Skeletal muscle cell (primary cell): ENCODE measurements at regions not wholly inside any gene's neighbourhood (a gene's known extent, or its start where the extent isn't known, plus 50 kb on each side); places are given as distances from the start of the nearest gene placed in this dataset.
"Not testable (repeated sequence)": the region's sequence is repeated elsewhere in the genome, so short reads cannot be mapped to it uniquely, and the experiment has no call there.

Experiments
- DNase-seq: peaks from one replicate; pipeline ENCODE4 v3.0.0-alpha.2; 2010; ENCODE audit warnings: low read depth
- H3K4me3 ChIP-seq: 2 replicates; pipeline ENCODE4 v1.5.1; 2011; ENCODE audit warnings: low read depth, mild to moderate bottlenecking, control low read depth, low read length, moderate library complexity

DNA sequence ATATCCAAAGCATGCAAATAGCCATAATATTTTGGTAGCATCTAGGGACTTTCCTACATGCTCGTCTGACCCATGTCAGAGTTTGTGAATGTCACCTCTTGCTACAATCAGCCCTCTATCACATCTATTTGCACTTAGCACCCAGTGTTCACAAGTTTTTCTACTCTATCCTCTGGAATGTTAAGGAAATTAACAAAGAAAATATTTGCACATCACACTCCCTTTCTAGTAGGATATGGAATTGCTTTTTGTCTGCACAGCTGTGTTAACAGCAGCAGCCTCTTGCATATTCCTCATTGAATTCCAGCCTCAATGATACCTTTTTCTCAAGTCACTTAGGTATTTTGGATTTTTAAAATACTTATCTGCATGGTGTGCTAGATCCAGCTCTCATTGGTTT is 403.1 kb upstream of the SEMA3C start:
- no peak overlapping the region for H3K4me3 ChIP-seq
- DNase-seq: no peak

- no peak overlapping the region for H3K4me3 ChIP-seq
- no peak for DNase-seq
Measured at GRCh38 chr7:81317741-81318140, 398.9 kb upstream of the SEMA3C start.

- no peak overlapping the region for H3K4me3 ChIP-seq
- DNase-seq: peak; percentile 33
Measured at GRCh38 chr7:81308643-81309322, 389.9 kb upstream of the SEMA3C start.

DNA sequence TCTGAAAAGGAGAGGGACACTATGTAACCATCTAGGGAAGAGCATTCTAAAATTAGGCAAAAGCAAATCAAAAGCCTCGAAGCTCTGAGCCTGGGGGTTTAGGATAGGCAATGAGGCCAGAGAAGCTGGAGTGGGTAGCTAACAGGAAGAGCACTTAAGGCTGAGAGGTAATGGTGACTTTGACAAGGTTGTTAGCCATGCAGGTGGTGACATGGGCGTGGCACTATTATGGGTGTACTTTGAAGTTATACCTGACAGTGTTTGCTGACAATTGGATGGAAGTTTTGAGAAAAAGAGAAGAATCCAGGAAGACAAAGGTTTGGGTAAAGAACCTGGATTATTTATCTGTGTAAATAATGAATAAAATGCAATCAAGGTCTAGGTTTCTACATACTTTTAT is 383.0 kb upstream of the SEMA3C start:
- DNase-seq: no peak
- H3K4me3 ChIP-seq: no peak overlapping the region

GRCh38 chr7:81300753-81301152 is 381.9 kb upstream of the SEMA3C start:
- no peak overlapping the region for H3K4me3 ChIP-seq
- no peak for DNase-seq

DNA sequence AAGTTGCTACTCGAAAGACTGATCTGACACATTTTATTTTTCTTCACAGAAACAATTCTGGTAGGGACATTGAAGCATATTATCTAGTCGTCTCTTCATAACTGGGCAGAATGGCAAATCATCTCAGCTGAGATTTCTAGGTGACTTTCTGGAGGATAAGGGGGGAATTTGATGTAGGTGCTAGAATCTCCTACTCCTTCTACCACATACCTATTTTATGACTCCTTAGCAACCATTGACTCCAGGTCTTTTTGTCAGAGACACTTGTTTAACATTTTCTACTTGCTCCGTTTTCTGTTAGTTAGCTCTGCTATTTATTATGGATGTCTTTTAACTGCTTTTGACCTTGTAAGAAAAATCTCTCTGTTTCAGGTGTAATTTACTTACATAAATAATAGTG is 380.9 kb upstream of the SEMA3C start:
- DNase-seq: no peak
- H3K4me3 ChIP-seq: no peak overlapping the region

DNA sequence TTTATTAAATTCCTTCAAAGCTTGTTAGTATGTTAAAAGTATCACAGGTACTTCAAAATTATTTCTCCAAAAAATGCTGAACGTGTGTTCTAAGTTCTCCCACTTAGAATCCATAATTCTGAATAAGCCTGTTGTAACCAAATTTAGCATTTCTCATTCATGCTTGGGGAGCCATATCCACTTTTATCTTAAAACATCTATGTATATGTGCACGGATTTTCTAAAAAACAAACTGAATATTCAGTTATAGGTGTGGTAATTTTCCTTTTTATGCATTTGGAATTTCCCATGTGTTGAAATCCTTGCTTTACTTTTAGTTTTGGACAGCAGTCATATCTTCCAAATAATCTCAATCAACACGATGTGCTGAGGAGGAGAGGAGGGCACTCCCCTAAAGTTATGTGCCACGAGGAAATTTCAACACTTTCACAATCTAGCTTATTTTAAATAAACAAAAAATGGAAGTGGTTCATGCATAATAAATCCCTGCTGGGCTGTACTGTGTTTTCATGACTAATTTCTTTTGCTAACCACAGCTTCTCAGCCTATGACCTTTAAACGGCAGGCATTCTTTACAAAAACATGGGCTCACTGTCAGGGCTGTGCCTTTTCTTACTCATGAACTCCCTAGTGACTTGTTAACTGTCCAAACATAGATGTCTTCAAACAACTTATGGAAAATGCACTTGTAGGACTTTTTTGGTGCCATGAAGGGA is 380.3 kb upstream of the SEMA3C start:
- DNase-seq: peak; percentile 96
- H3K4me3 ChIP-seq: no peak overlapping the region

GRCh38 chr7:81297317-81297716 is 378.5 kb upstream of the SEMA3C start:
- DNase-seq: no peak

GRCh38 chr7:81296726-81297125 is 377.9 kb upstream of the SEMA3C start:
- DNase-seq: no peak
- H3K4me3 ChIP-seq: no peak overlapping the region

More at GRCh38 chr7:81297317-81297716, 378.5 kb upstream of the SEMA3C start:
- H3K4me3 ChIP-seq: no peak overlapping the region

- DNase-seq: peak; percentile 23
- no peak overlapping the region for H3K4me3 ChIP-seq
Measured at GRCh38 chr7:81294897-81295515, 376.2 kb upstream of the SEMA3C start.

GRCh38 chr7:81293806-81294205 is 375.0 kb upstream of the SEMA3C start:
- no peak for DNase-seq
- H3K4me3 ChIP-seq: no peak overlapping the region

DNA sequence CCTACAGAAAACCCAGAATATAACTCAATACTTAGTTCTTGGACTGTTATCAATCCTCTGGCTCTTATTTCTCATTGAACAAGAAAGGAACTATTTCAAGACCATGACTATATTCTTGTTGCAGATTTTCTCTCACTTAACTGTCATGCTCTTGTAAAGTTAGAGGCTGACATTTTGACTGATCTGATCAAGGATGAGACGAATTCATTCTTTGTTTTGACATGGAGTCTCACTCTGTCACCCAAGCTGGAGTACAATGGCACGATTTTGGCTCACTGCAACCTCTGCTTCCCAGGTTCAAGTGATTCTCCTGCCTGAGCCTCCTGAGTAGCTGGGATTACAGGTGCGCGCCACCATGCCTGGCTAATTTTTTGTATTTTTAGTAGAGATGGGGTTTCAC is 367.9 kb upstream of the SEMA3C start:
- not testable (repeated sequence) for DNase-seq, H3K4me3 ChIP-seq

GRCh38 chr7:81285142-81285871 is 366.5 kb upstream of the SEMA3C start:
- peak; percentile 40 for DNase-seq

DNA sequence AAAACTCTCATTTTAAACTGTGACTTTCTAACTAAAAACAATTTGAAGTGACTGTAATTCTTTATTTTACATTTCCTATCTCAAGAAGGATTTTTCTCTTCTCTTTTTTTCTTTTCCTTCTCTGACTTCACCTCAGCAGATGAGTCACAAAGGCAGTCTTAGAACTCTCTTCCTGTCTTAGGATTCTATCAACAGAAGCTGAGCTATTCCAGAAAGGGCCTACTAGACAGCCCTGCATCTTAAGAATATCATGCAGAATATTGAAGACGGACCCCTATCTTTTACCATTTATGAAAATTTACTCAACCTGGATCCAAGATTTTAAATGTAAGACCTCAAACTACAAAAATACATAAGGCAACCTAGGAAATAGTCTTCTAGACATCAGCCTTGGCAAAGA is 365.7 kb upstream of the SEMA3C start:
- DNase-seq: no peak
- H3K4me3 ChIP-seq: no peak overlapping the region

More at GRCh38 chr7:81285142-81285871, 366.5 kb upstream of the SEMA3C start:
- H3K4me3 ChIP-seq: no peak overlapping the region

DNA sequence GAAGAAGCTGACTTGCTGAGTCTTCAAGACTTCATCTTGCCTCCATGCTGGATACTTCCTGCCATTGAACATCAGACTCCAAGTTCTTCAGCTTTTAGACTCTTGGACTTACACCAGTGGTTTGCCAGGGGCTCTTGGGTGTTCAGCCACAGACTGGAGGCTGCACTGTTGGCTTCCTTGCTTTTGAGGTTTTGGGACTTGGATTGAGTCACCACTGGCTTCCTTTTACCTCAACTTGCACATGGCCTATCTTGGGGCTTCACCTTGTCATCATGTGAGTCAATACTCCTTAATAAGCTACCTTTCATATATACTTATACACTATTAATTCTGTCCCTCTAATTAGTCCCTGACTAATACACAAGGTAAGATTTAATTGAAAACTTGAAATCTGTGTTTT is 361.7 kb upstream of the SEMA3C start:
- no peak for DNase-seq
- no peak overlapping the region for H3K4me3 ChIP-seq

DNA sequence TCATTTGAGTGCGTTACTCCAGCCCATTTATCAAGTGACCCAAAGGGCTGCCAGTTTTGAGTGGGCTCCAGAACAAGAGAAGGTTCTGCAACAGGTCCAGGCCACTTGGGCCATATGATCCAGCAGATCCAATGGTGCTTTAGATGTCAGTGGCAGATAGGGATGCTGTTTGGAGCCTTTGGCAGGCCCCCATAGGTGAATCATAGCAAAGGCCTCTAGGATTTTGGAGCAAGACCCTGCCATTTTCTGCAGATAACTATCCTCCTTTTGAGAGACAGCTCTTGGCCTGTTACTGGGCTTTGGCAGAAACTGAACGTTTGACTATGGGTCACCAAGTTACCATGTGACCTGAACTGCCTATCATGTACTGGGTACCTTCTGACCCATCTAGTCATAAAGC is 358.8 kb upstream of the SEMA3C start:
- no peak overlapping the region for H3K4me3 ChIP-seq
- DNase-seq: no peak

- no peak for DNase-seq
- no peak overlapping the region for H3K4me3 ChIP-seq
Measured at GRCh38 chr7:81273601-81274397, 354.9 kb upstream of the SEMA3C start.

DNA sequence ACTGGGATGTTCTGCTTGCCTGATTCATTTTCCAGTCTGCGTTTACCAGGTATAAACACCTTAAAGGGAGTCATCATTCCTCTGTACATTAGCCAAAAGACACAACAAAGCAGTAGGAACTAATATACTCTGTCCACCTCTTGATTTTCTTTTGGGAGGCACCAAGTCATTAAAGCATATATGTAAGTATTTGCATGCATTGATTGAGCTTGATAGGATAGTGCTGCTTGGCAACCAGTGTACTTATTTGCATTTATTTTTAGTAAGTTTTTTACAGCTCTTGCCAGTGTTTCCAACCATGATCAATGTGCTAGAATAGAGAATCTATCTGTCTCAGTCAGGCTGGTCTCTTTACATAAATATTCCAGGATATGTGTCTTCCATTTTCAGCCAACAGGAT is 353.3 kb upstream of the SEMA3C start:
- no peak overlapping the region for H3K4me3 ChIP-seq
- DNase-seq: no peak

DNA sequence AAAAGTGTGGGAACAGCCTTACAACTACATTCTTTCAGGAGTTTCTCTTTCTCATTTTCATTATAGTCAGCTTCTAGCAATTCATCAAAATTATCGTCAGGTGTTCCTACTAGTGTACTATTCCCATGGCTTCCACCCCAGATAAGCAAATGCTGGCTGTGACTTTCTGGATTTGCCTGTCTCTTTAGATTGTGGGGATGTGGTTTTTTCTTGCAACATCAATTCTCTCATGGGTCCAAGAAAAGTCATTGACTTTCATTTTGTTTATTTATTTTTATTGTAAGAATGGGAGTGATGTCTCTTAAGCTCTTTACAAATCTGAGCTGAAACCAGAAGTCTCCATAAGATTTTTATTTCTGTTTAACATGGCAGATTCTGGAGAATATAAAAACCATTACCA is 349.7 kb upstream of the SEMA3C start:
- no peak for DNase-seq
- H3K4me3 ChIP-seq: no peak overlapping the region
